SKM-1 treated with dmso at 0.1 percent for 144 hours (cell line): ENCODE measurements at regions not wholly inside any gene's neighbourhood (a gene's known extent, or its start where the extent isn't known, plus 50 kb on each side); places are given as distances from the start of the nearest gene placed in this dataset.
A peak's percentile ranks its signal among the peaks of the same experiment; 100 is the strongest.
"Not testable (repeated sequence)": the region's sequence is repeated elsewhere in the genome, so short reads cannot be mapped to it uniquely, and the experiment has no call there.

Experiments
- DNase-seq: peaks from one replicate; lab custom pipeline; 2025; ENCODE audit not compliant: unreplicated experiment; lab: John Stamatoyannopoulos, UW

- DNase-seq, result peak; percentile 18
These were observed 302.6 kb upstream of the NRSN1 start for GRCh38 chr6:23823421-23823820.

- DNase-seq, result no peak
These were observed 299.4 kb upstream of the NRSN1 start for GRCh38 chr6:23826572-23826971.

- no peak for DNase-seq
These were observed 297.2 kb upstream of the NRSN1 start for GRCh38 chr6:23828861-23829260.

GRCh38 chr6:23841116-23841515 lies 284.9 kb upstream of the NRSN1 start:
- DNase-seq, result no peak

- no peak for DNase-seq
These were observed 283.3 kb upstream of the NRSN1 start for GRCh38 chr6:23842760-23843159.

GRCh38 chr6:23851522-23851921 lies 274.5 kb upstream of the NRSN1 start:
- DNase-seq, result no peak

GRCh38 chr6:23853566-23854133 lies 272.4 kb upstream of the NRSN1 start:
- DNase-seq, result not testable (repeated sequence)

GRCh38 chr6:23854154-23854553 lies 271.9 kb upstream of the NRSN1 start:
- DNase-seq, result not testable (repeated sequence)

GRCh38 chr6:23855497-23856116 lies 270.4 kb upstream of the NRSN1 start:
- no peak for DNase-seq

GRCh38 chr6:23870496-23870895 lies 255.5 kb upstream of the NRSN1 start:
- no peak for DNase-seq

GRCh38 chr6:23873161-23873560 lies 252.9 kb upstream of the NRSN1 start:
- DNase-seq, result no peak

- no peak for DNase-seq
These were observed 251.0 kb upstream of the NRSN1 start for GRCh38 chr6:23875006-23875405.

GRCh38 chr6:23879816-23880215 lies 246.2 kb upstream of the NRSN1 start:
- no peak for DNase-seq

- no peak for DNase-seq
These were observed 235.3 kb upstream of the NRSN1 start for GRCh38 chr6:23890543-23891227.

- no peak for DNase-seq
These were observed 220.7 kb upstream of the NRSN1 start for GRCh38 chr6:23905133-23905815.

- DNase-seq, result no peak
These were observed 215.6 kb upstream of the NRSN1 start for GRCh38 chr6:23910420-23910819.

GRCh38 chr6:23927935-23928334 lies 198.1 kb upstream of the NRSN1 start:
- DNase-seq, result no peak

GRCh38 chr6:23929201-23929600 lies 196.8 kb upstream of the NRSN1 start:
- DNase-seq, result no peak

GRCh38 chr6:23940466-23940865 lies 185.5 kb upstream of the NRSN1 start:
- DNase-seq, result no peak

GRCh38 chr6:23951691-23952090 lies 174.3 kb upstream of the NRSN1 start:
- no peak for DNase-seq

GRCh38 chr6:23952245-23952644 lies 173.8 kb upstream of the NRSN1 start:
- no peak for DNase-seq

GRCh38 chr6:23953976-23954375 lies 172.0 kb upstream of the NRSN1 start:
- DNase-seq, result no peak
